Endothelial cell of umbilical vein (primary cell): ENCODE measurements at regions not wholly inside any gene's neighbourhood (a gene's known extent, or its start where the extent isn't known, plus 50 kb on each side); places are given as distances from the start of the nearest gene placed in this dataset.

Source experiments
- BruUV-seq: library from RNA; stranded (reverse); fragments of 400-500 nt; replicated peaks from 2 replicates; lab custom pipeline; 2021; lab: Mats Ljungman, UMichigan
- CTCF ChIA-PET: fragments of 300-600, 350-600 bp; sonication (Branson Sonifier 250); formaldehyde crosslinking; loops from one replicate; lab custom pipeline; 2021; ENCODE audit warnings: antibody characterized with exemption, inconsistent platforms; lab: Charles Lee
- POLR2A ChIA-PET: fragments of 300-600, 350-600 bp; sonication (Branson Sonifier 250); formaldehyde crosslinking; loops from one replicate; lab custom pipeline; 2021; ENCODE audit warnings: antibody characterized with exemption, inconsistent platforms; lab: Charles Lee
- DNase-seq: peaks from one replicate; pipeline ENCODE4 v3.0.0-alpha.2; 2011; ENCODE audit warnings: low read depth, low spot score
- FAIRE-seq: peaks from 2 replicates; lab custom pipeline; 2011; peaks lifted over from hg19 to GRCh38; lab: Jason Lieb, UNC
- H2AFZ ChIP-seq: 2 replicates; pipeline ENCODE4 v1.6.0; 2012; ENCODE audit warnings: low read depth, low read length, control low read depth, inconsistent platforms
- H3K27ac ChIP-seq: 2 replicates; pipeline ENCODE4 v1.5.1; 2011; ENCODE audit warnings: low read depth, mild to moderate bottlenecking, control low read depth, low read length, moderate library complexity; ENCODE audit not compliant: insufficient read depth
- H3K27me3 ChIP-seq, 2 experiments: 2 replicates each; pipeline versions ENCODE4 v1.6.0 to v1.6.1; 2011; ENCODE audit warnings: low read length in 2 of 2, mixed read lengths in 1 of 2; ENCODE audit not compliant: control insufficient read depth in 2 of 2, insufficient read depth in 2 of 2
- H3K36me3 ChIP-seq, 2 experiments: 2 replicates in 1 of 2; 3 replicates in 1 of 2; pipeline ENCODE4 v1.5.1; 2011; ENCODE audit warnings: low read length in 2 of 2, mild to moderate bottlenecking in 1 of 2, moderate library complexity in 1 of 2; ENCODE audit not compliant: control insufficient read depth in 2 of 2, insufficient read depth in 2 of 2; ENCODE audit errors: extremely low read depth in 1 of 2
- H3K4me1 ChIP-seq: 3 replicates; pipeline ENCODE4 v1.5.1; 2011; ENCODE audit warnings: mild to moderate bottlenecking, low read length; ENCODE audit not compliant: control insufficient read depth, insufficient read depth; ENCODE audit errors: extremely low read depth
- H3K4me2 ChIP-seq: 2 replicates; pipeline ENCODE4 v1.6.1; 2011; ENCODE audit warnings: low read length, control low read depth, mixed read lengths; ENCODE audit not compliant: insufficient read depth
- H3K4me3 ChIP-seq, 3 experiments: fragments of 200-600 bp in 1 of 3; sonication (generic), shearing (Covaris generic) in 1 of 3; replicated peaks in 1 of 3; 2 replicates each; pipeline ENCODE4 v1.5.1; 2011 to 2016; ENCODE audit warnings: control low read depth in 3 of 3, low read length in 3 of 3, mild to moderate bottlenecking in 2 of 3, inconsistent platforms in 1 of 3, low read depth in 1 of 3, moderate library complexity in 1 of 3; ENCODE audit not compliant: insufficient read depth in 1 of 3
- H3K79me2 ChIP-seq: 2 replicates; pipeline ENCODE4 v1.6.0; 2012; ENCODE audit warnings: low read length, inconsistent platforms; ENCODE audit not compliant: control insufficient read depth, insufficient read depth
- H3K9ac ChIP-seq: replicated peaks from 2 replicates; pipeline ENCODE3; 2011; ENCODE audit warnings: low read length, control low read depth; ENCODE audit not compliant: insufficient read depth; ENCODE audit errors: extremely low read depth
- H3K9me1 ChIP-seq: replicated peaks from 3 replicates; pipeline ENCODE4 v1.6.0; 2011; ENCODE audit warnings: mild to moderate bottlenecking, low read length; ENCODE audit not compliant: control insufficient read depth, insufficient read depth; ENCODE audit errors: extremely low read depth
- H3K9me3 ChIP-seq: replicated peaks from 2 replicates; pipeline ENCODE4 v1.5.1; 2012; ENCODE audit warnings: low read length, inconsistent platforms; ENCODE audit not compliant: control insufficient read depth, insufficient read depth
- H4K20me1 ChIP-seq: replicated peaks from 2 replicates; pipeline ENCODE3; 2011; ENCODE audit warnings: mild to moderate bottlenecking, low read length; ENCODE audit not compliant: control insufficient read depth, insufficient read depth; ENCODE audit errors: extremely low read depth
- FOS ChIP-seq: IDR thresholded peaks from 2 replicates; pipeline ENCODE4 v1.6.1; 2011; ENCODE audit warnings: mild to moderate bottlenecking, low read length, moderate library complexity, borderline replicate concordance; ENCODE audit not compliant: insufficient read depth
- GATA2 ChIP-seq: IDR thresholded peaks from 2 replicates; pipeline ENCODE4 v1.7.0; 2011; ENCODE audit warnings: low read depth, mild to moderate bottlenecking, moderate library complexity, mixed read lengths, low read length; ENCODE audit not compliant: insufficient read length, insufficient read depth
- POLR2AphosphoS5 ChIP-seq: IDR thresholded peaks from 2 replicates; pipeline ENCODE4 v1.6.1; 2012; ENCODE audit warnings: low read depth, mild to moderate bottlenecking, control low read depth, low read length, moderate library complexity; ENCODE audit not compliant: insufficient read depth
- dilution Hi-C: fragments of 300-500 bp; cut with MboI; formaldehyde crosslinking; loops from one replicate; pipeline ENCODE4 v1.15.0; 2019; ENCODE audit warnings: low sequenced_read_pairs; ENCODE audit not compliant: extremely low pct_ligation_motif_present
- intact Hi-C: fragments of 100-400 bp; cut with micrococcal nuclease; formaldehyde crosslinking; loops from one replicate; pipeline ENCODE4 v1.10.0; 2022
- TF ChIP-seq, protein P1 (sequence below), 2 donors: IDR thresholded peaks; 1 replicate in 1 of 2; 2 replicates in 1 of 2; pipeline ENCODE4 v1.5.1; 2011; ENCODE audit warnings: low read length in 2 of 2, mild to moderate bottlenecking in 2 of 2, moderate library complexity in 2 of 2, control low read depth in 1 of 2, inconsistent platforms in 1 of 2, low read depth in 1 of 2; ENCODE audit not compliant: insufficient read depth in 1 of 2; ENCODE audit errors: extremely low read depth in 1 of 2
- TF ChIP-seq, protein P2 (sequence below): IDR thresholded peaks from 2 replicates; pipeline ENCODE4 v1.6.1; 2011; ENCODE audit not compliant: insufficient read depth, insufficient read length

DNA sequence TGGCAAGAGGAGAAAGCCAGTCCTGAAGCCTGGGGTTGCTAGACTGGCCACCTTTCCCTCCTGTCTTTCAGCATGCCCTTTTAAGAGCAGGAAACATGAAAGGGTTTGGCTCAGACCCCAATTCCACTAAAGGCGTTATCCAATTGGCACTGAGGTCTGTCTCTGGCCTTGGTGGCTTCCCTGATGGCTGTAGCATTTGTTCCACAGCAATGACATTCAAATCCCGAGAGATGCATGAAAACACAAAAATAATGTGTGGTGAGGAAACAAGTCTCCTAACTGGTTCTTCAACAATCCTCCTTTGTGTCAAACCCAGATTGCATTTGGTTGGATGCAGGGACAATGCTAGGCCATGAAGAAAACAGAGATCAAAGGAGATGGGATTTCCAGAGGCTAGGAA is 56.5 kb upstream of the ADTRP start:
- Histone ChIP-seq H3K9me3 (no peaks in the 10 kb centered on the region), H4K20me1 (no peaks in the 10 kb centered on the region), H3K79me2 (no peaks in the 10 kb centered on the region), H3K27ac (no peak overlapping the region), H3K4me1 (no peaks in the 10 kb centered on the region), H2AFZ (no peak overlapping the region), H3K36me3 (no peaks in the 10 kb centered on the region), H3K9ac (no peak overlapping the region), H3K4me2 (no peak overlapping the region), H3K4me3 (no peak overlapping the region), H3K9me1 (no peaks in the 10 kb centered on the region), H3K27me3 (peaks cover 2 to 8% of the 10 kb centered on the region in 2 experiments)
- TF ChIP-seq, protein P1, sequence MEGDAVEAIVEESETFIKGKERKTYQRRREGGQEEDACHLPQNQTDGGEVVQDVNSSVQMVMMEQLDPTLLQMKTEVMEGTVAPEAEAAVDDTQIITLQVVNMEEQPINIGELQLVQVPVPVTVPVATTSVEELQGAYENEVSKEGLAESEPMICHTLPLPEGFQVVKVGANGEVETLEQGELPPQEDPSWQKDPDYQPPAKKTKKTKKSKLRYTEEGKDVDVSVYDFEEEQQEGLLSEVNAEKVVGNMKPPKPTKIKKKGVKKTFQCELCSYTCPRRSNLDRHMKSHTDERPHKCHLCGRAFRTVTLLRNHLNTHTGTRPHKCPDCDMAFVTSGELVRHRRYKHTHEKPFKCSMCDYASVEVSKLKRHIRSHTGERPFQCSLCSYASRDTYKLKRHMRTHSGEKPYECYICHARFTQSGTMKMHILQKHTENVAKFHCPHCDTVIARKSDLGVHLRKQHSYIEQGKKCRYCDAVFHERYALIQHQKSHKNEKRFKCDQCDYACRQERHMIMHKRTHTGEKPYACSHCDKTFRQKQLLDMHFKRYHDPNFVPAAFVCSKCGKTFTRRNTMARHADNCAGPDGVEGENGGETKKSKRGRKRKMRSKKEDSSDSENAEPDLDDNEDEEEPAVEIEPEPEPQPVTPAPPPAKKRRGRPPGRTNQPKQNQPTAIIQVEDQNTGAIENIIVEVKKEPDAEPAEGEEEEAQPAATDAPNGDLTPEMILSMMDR (IDR thresholded peaks at IDR 0.05; ENCODE audit: extremely low read depth in 1 of 2, insufficient read depth in 1 of 2, low read depth in 1 of 2, low read length in 2 of 2) = no peak
- TF ChIP-seq FOS (no peak), GATA2 (no peak), POLR2AphosphoS5 (no peak)
- TF ChIP-seq, protein P2, sequence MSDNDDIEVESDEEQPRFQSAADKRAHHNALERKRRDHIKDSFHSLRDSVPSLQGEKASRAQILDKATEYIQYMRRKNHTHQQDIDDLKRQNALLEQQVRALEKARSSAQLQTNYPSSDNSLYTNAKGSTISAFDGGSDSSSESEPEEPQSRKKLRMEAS = no peak
- BruUV-seq = no TSS peak
- CTCF ChIA-PET = no interaction called here
- dilution Hi-C loops (no loop called here), intact Hi-C loops (no loop called here)
- POLR2A ChIA-PET = no interaction called here
- no peak for FAIRE-seq
- DNase-seq = no peak
